SK-N-SH treated with all-trans-retinoic acid at 6 μM for 48 hours (cell line): ENCODE measurements at regions not wholly inside any gene's neighbourhood (a gene's known extent, or its start where the extent isn't known, plus 50 kb on each side); places are given as distances from the start of the nearest gene placed in this dataset.

ENCODE experiments used
- ATAC-seq: fragments of 200-7000 bp; cut with Tn5 transposase; 3 replicates; pipeline ENCODE4 v1.9.1; 2020; ENCODE audit warnings: mild to moderate bottlenecking, moderate library complexity
- ARNTL ChIP-seq: fragments of 450-650 bp; formaldehyde crosslinking; IDR thresholded peaks from 2 replicates; pipeline ENCODE4 v1.5.0; 2020; ENCODE audit warnings: low read depth, mild to moderate bottlenecking, moderate library complexity, borderline replicate concordance
- BACH2 ChIP-seq: fragments of 250-450 bp; sonication (Bioruptor Pico); IDR thresholded peaks from 2 replicates; pipeline ENCODE4 v1.9.0; 2021; ENCODE audit warnings: mild to moderate bottlenecking, borderline replicate concordance
- CSDC2 ChIP-seq: fragments of 250-450 bp; sonication (Bioruptor Pico); IDR thresholded peaks from 2 replicates; pipeline ENCODE4 v1.5.0; 2020; ENCODE audit warnings: mild to moderate bottlenecking, moderate library complexity
- ESRRG ChIP-seq: fragments of 250-450 bp; sonication (Bioruptor Pico); IDR thresholded peaks from 2 replicates; pipeline ENCODE4 v1.6.1; 2021; ENCODE audit warnings: mild to moderate bottlenecking
- GLIS3 ChIP-seq: fragments of 250-450 bp; sonication (Bioruptor Pico); IDR thresholded peaks from 2 replicates; pipeline ENCODE4 v1.5.0; 2020; ENCODE audit warnings: mild to moderate bottlenecking, moderate library complexity
- ISL1 ChIP-seq: fragments of 250-450 bp; sonication (Bioruptor Pico); IDR thresholded peaks from 2 replicates; pipeline ENCODE4 v2.1.2; 2022; ENCODE audit warnings: mild to moderate bottlenecking, moderate library complexity
- OSR1 ChIP-seq: fragments of 250-450 bp; sonication (Bioruptor Pico); IDR thresholded peaks from 2 replicates; pipeline ENCODE4 v1.8.0; 2022; ENCODE audit warnings: moderate library complexity, mild to moderate bottlenecking, inconsistent platforms
- PPARA ChIP-seq: fragments of 250-450 bp; sonication (Bioruptor Pico); IDR thresholded peaks from 2 replicates; pipeline ENCODE4 v1.5.0; 2020; ENCODE audit warnings: mild to moderate bottlenecking, borderline replicate concordance
- RARB ChIP-seq: fragments of 250-450 bp; sonication (Bioruptor Pico); IDR thresholded peaks from 2 replicates; pipeline ENCODE4 v1.8.0; 2021; ENCODE audit warnings: mild to moderate bottlenecking, moderate library complexity
- SNAI2 ChIP-seq: fragments of 250-450 bp; sonication (Bioruptor Pico); IDR thresholded peaks from 2 replicates; pipeline ENCODE4 v1.5.0; 2020; ENCODE audit warnings: mild to moderate bottlenecking, moderate library complexity
- TCF4 ChIP-seq: fragments of 250-450 bp; sonication (Bioruptor Pico); IDR thresholded peaks from 2 replicates; pipeline ENCODE4 v1.8.0; 2021; ENCODE audit warnings: mild to moderate bottlenecking, moderate library complexity, borderline replicate concordance
- TOX ChIP-seq: fragments of 250-450 bp; sonication (Bioruptor Pico); IDR thresholded peaks from 2 replicates; pipeline ENCODE4 v1.8.0; 2021; ENCODE audit warnings: mild to moderate bottlenecking, moderate library complexity, borderline replicate concordance
- ZC3H10 ChIP-seq: fragments of 250-450 bp; sonication (Bioruptor Pico); IDR thresholded peaks from 2 replicates; pipeline ENCODE4 v1.5.1; 2021; ENCODE audit warnings: mild to moderate bottlenecking, moderate library complexity
- ZFP3 ChIP-seq: fragments of 250-450 bp; sonication (Bioruptor Pico); IDR thresholded peaks from 2 replicates; pipeline ENCODE4 v1.5.0; 2020; ENCODE audit warnings: mild to moderate bottlenecking, moderate library complexity
- ZFP30 ChIP-seq: fragments of 450-650 bp; formaldehyde crosslinking; IDR thresholded peaks from 2 replicates; pipeline ENCODE4 v1.5.0; 2022; ENCODE audit warnings: mild to moderate bottlenecking, moderate library complexity
- ZNF565 ChIP-seq: fragments of 450-650 bp; formaldehyde crosslinking; conservative IDR thresholded peaks from 2 replicates; pipeline ENCODE4 v1.5.0; 2020; ENCODE audit warnings: low read depth, mild to moderate bottlenecking, moderate library complexity
- ZNF70 ChIP-seq: fragments of 450-650 bp; formaldehyde crosslinking; IDR thresholded peaks from 2 replicates; pipeline ENCODE4 v1.5.0; 2020; ENCODE audit warnings: mild to moderate bottlenecking, moderate library complexity
- ZNF8 ChIP-seq: fragments of 450-650 bp; formaldehyde crosslinking; IDR thresholded peaks from 2 replicates; pipeline ENCODE4 v1.5.0; 2020; ENCODE audit warnings: mild to moderate bottlenecking, moderate library complexity
- TF ChIP-seq, protein P1 (sequence below): fragments of 250-450 bp; sonication (Bioruptor Pico); IDR thresholded peaks from 2 replicates; pipeline ENCODE4 v1.8.0; 2021; ENCODE audit warnings: low read depth, mild to moderate bottlenecking, moderate library complexity, borderline replicate concordance
- TF ChIP-seq, protein P2 (sequence below): fragments of 250-450 bp; sonication (Bioruptor Pico); IDR thresholded peaks from 2 replicates; pipeline ENCODE4 v1.5.1; 2020; ENCODE audit warnings: low read depth, mild to moderate bottlenecking, moderate library complexity
- TF ChIP-seq, protein P3 (sequence below): fragments of 250-450 bp; sonication (Bioruptor Pico); IDR thresholded peaks from 2 replicates; pipeline ENCODE4 v1.8.0; 2020; ENCODE audit warnings: mild to moderate bottlenecking, moderate library complexity, borderline replicate concordance
- TF ChIP-seq, protein P4 (sequence below): fragments of 250-450 bp; sonication (Bioruptor Pico); IDR thresholded peaks from 2 replicates; pipeline ENCODE4 v1.5.1; 2021; ENCODE audit warnings: mild to moderate bottlenecking, moderate library complexity
- TF ChIP-seq, protein P5 (sequence below): fragments of 250-450 bp; sonication (Bioruptor Pico); IDR thresholded peaks from 2 replicates; pipeline ENCODE4 v1.5.0; 2020; ENCODE audit warnings: mild to moderate bottlenecking, moderate library complexity

DNA sequence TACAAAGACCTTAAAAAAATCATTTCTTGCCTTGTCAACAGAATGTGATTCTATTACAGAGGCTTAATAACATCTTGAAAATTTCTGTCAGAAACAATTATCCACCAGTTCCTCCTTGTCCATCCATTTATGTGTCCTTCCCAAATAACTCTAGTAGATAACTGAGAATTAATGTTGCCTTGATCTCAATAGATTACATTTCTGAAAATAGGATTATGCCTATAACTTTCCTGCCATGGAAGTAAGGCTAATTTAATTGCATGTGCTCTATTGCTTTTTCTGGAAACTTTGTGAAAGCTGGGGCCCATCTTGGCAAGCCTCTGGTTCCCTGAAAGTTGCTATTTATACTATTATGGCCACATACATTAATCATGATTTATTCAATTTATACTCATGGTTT is 76.2 kb upstream of the UNC5C start (continued):
- TF ChIP-seq, protein P1, sequence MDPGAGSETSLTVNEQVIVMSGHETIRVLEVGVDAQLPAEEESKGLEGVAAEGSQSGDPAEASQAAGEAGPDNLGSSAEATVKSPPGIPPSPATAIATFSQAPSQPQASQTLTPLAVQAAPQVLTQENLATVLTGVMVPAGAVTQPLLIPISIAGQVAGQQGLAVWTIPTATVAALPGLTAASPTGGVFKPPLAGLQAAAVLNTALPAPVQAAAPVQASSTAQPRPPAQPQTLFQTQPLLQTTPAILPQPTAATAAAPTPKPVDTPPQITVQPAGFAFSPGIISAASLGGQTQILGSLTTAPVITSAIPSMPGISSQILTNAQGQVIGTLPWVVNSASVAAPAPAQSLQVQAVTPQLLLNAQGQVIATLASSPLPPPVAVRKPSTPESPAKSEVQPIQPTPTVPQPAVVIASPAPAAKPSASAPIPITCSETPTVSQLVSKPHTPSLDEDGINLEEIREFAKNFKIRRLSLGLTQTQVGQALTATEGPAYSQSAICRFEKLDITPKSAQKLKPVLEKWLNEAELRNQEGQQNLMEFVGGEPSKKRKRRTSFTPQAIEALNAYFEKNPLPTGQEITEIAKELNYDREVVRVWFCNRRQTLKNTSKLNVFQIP: peak; percentile 82; the same call in 1 of the 2 replicates
- TF ChIP-seq ZC3H10 (CRISPR knock-in tag): peak; percentile 86
- no peak for TF ChIP-seq ZNF565 (CRISPR knock-in tag)
- TF ChIP-seq OSR1 (CRISPR knock-in tag): no peak
- TF ChIP-seq, protein P2, sequence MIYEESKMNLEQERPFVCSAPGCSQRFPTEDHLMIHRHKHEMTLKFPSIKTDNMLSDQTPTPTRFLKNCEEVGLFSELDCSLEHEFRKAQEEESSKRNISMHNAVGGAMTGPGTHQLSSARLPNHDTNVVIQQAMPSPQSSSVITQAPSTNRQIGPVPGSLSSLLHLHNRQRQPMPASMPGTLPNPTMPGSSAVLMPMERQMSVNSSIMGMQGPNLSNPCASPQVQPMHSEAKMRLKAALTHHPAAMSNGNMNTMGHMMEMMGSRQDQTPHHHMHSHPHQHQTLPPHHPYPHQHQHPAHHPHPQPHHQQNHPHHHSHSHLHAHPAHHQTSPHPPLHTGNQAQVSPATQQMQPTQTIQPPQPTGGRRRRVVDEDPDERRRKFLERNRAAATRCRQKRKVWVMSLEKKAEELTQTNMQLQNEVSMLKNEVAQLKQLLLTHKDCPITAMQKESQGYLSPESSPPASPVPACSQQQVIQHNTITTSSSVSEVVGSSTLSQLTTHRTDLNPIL: peak; percentile 68; the same call in 1 of the 2 replicates

DNA sequence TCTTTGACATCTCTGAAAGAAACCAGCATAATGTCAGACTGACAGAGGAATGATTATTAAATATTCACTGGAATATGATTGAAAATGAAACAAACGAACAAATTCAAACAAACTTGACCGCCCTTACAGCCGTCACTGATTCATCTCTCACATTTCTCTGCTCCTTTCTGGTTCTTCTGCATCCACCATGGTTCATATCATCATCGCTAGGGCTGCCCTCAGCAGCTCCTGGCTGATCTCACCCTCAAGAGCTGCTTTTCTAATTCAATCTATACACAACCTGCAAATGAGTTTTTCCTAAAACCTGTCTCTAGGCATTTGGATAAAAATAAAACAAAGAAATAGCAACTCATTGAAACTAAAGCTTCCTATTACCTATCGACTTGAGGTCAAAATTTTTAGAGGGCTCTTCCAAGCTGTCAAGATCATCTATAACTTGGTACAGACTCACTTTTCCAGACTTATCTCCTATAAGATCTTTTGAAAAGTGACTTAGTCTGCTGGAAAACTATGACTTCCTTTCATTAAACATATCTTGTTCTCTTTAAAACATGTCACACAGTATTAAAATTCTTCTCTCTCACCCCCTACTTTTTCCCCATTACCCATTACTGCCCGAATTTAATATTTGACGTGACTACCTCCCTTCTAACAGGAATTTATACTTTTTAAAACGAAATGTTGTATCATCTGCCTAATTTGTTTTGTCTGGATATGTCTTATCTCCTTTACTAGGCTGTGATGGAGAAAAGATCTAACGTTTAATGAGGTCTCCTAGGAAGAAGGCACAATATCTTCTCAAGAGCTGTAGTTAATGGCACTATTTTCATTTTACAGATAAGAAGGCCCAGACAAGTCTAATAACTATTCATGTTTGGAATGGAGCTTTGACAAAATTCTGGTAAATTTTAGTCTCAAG is 71.0 kb upstream of the UNC5C start:
- ATAC-seq: peak; percentile 80
- TF ChIP-seq, protein P3, sequence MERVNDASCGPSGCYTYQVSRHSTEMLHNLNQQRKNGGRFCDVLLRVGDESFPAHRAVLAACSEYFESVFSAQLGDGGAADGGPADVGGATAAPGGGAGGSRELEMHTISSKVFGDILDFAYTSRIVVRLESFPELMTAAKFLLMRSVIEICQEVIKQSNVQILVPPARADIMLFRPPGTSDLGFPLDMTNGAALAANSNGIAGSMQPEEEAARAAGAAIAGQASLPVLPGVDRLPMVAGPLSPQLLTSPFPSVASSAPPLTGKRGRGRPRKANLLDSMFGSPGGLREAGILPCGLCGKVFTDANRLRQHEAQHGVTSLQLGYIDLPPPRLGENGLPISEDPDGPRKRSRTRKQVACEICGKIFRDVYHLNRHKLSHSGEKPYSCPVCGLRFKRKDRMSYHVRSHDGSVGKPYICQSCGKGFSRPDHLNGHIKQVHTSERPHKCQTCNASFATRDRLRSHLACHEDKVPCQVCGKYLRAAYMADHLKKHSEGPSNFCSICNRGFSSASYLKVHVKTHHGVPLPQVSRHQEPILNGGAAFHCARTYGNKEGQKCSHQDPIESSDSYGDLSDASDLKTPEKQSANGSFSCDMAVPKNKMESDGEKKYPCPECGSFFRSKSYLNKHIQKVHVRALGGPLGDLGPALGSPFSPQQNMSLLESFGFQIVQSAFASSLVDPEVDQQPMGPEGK (CRISPR knock-in tag): no peak
- TF ChIP-seq ISL1 (CRISPR knock-in tag): peak; percentile 74
- TF ChIP-seq, protein P1: 0 out of 2 replicates have a peak, but pooled peaks have one; percentile 58
- no peak for TF ChIP-seq ZC3H10 (CRISPR knock-in tag)
- no peak for TF ChIP-seq ZNF70 (CRISPR knock-in tag)
- no peak for TF ChIP-seq CSDC2 (CRISPR knock-in tag)
- no peak for TF ChIP-seq ZFP30
- TF ChIP-seq, protein P2: no peak

DNA sequence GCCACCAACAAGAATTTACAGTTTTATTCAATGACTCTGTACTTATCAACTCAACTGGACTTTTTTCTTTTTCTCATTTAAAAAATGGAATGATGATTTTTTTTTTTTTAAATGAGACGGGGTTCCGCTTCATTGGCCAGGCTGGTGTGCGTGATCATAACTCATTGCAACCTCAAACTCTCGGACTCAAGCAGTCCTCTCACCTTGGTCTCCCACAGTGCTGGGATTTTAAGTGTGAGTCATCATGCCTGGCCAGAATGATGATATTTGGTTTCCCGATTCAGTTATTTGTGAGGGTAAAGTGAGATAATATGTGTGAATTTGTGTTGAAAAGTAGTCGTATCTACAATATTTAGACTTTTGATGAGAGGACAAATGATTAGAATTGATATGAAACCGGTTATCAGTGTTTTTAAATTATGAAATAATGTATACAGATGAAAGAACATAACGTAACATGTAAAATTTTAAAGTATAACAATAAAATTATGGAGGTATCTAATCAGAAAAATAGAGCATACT is 66.0 kb upstream of the UNC5C start:
- no peak for ATAC-seq
- TF ChIP-seq ZFP3 (CRISPR knock-in tag) (no peak), ZFP30 (no peak), TOX (CRISPR knock-in tag) (no peak), ISL1 (CRISPR knock-in tag) (no peak), ZNF8 (CRISPR knock-in tag) (no peak), GLIS3 (CRISPR knock-in tag) (no peak), OSR1 (CRISPR knock-in tag) (no peak), PPARA (CRISPR knock-in tag) (no peak), TCF4 (CRISPR knock-in tag) (no peak), CSDC2 (CRISPR knock-in tag) (no peak), SNAI2 (CRISPR knock-in tag) (no peak), ZNF565 (CRISPR knock-in tag) (no peak), RARB (CRISPR knock-in tag) (no peak), BACH2 (CRISPR knock-in tag) (no peak), ESRRG (CRISPR knock-in tag) (no peak), ARNTL (CRISPR knock-in tag) (no peak)
- TF ChIP-seq, protein P4, sequence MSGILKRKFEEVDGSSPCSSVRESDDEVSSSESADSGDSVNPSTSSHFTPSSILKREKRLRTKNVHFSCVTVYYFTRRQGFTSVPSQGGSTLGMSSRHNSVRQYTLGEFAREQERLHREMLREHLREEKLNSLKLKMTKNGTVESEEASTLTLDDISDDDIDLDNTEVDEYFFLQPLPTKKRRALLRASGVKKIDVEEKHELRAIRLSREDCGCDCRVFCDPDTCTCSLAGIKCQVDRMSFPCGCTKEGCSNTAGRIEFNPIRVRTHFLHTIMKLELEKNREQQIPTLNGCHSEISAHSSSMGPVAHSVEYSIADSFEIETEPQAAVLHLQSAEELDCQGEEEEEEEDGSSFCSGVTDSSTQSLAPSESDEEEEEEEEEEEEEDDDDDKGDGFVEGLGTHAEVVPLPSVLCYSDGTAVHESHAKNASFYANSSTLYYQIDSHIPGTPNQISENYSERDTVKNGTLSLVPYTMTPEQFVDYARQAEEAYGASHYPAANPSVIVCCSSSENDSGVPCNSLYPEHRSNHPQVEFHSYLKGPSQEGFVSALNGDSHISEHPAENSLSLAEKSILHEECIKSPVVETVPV (CRISPR knock-in tag): no peak
- TF ChIP-seq, protein P1: no peak
- TF ChIP-seq, protein P5, sequence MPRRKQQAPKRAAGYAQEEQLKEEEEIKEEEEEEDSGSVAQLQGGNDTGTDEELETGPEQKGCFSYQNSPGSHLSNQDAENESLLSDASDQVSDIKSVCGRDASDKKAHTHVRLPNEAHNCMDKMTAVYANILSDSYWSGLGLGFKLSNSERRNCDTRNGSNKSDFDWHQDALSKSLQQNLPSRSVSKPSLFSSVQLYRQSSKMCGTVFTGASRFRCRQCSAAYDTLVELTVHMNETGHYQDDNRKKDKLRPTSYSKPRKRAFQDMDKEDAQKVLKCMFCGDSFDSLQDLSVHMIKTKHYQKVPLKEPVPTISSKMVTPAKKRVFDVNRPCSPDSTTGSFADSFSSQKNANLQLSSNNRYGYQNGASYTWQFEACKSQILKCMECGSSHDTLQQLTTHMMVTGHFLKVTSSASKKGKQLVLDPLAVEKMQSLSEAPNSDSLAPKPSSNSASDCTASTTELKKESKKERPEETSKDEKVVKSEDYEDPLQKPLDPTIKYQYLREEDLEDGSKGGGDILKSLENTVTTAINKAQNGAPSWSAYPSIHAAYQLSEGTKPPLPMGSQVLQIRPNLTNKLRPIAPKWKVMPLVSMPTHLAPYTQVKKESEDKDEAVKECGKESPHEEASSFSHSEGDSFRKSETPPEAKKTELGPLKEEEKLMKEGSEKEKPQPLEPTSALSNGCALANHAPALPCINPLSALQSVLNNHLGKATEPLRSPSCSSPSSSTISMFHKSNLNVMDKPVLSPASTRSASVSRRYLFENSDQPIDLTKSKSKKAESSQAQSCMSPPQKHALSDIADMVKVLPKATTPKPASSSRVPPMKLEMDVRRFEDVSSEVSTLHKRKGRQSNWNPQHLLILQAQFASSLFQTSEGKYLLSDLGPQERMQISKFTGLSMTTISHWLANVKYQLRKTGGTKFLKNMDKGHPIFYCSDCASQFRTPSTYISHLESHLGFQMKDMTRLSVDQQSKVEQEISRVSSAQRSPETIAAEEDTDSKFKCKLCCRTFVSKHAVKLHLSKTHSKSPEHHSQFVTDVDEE (CRISPR knock-in tag): no peak
- TF ChIP-seq, all 23 proteins: peak for 0
